ENCODE measurements at regions not wholly inside any gene's neighbourhood (a gene's known extent, or its start where the extent isn't known, plus 50 kb on each side); places are given as distances from the start of the nearest gene placed in this dataset.

GRCh38 chr5:97580746-97581145 is 397.7 kb upstream of the RIOK2 start:
- intact Hi-C loops (cut with DNase I), result no loop called here
- TF ChIP-seq POLR2A (IDR thresholded peaks at IDR 0.05; ENCODE audit: low read depth) (no peak), CTCF (IDR thresholded peaks at IDR 0.05) (no peak), EP300 (IDR thresholded peaks at IDR 0.05) (no peak), POLR2AphosphoS5 (IDR thresholded peaks at IDR 0.05) (no peak)
- Histone ChIP-seq H3K4me3 (no peak overlapping the region), H3K4me1 (peaks cover 0 to 11% (median 5%) of the 10 kb centered on the region in 4 donors), H3K9me3 (no peaks in the 10 kb centered on the region), H3K36me3 (no peaks in the 10 kb centered on the region), H3K27me3 (no peaks in the 10 kb centered on the region), H3K27ac (replicated peaks in 1 of 4) (no peak overlapping the region)
- 91% methylated on average over 2 of the region's 2 CpGs for WGBS
- no peak for DNase-seq (ENCODE audit: extremely low spot score)

GRCh38 chr5:97591781-97592180 is 408.7 kb upstream of the RIOK2 start:
- DNase-seq (ENCODE audit: extremely low spot score), result no peak
- WGBS, result 77% methylated on average over 1 of the region's 1 CpG
- H3K27me3 ChIP-seq, result no peaks in the 10 kb centered on the region
- TF ChIP-seq EP300 (IDR thresholded peaks at IDR 0.05) (no peak), POLR2A (IDR thresholded peaks at IDR 0.05; ENCODE audit: low read depth) (no peak), CTCF (IDR thresholded peaks at IDR 0.05) (no peak), POLR2AphosphoS5 (IDR thresholded peaks at IDR 0.05) (no peak)
- H3K36me3 ChIP-seq, result no peaks in the 10 kb centered on the region
- H3K4me1 ChIP-seq, result no peaks in the 10 kb centered on the region
- intact Hi-C loops (cut with DNase I), result no loop called here
- no peak overlapping the region for H3K4me3 ChIP-seq
- H3K27ac ChIP-seq (replicated peaks in 1 of 4), result no peak overlapping the region
- H3K9me3 ChIP-seq, result peaks cover 0 to 10% (median 4%) of the 10 kb centered on the region in 4 donors

GRCh38 chr5:97600486-97600885 is 417.4 kb upstream of the RIOK2 start:
- Histone ChIP-seq H3K27me3 (no peaks in the 10 kb centered on the region), H3K4me1 (no peaks in the 10 kb centered on the region), H3K4me3 (no peak overlapping the region), H3K9me3 (peaks cover 0 to 46% (median 31%) of the 10 kb centered on the region in 4 donors), H3K27ac (replicated peaks in 1 of 4) (no peak overlapping the region), H3K36me3 (no peaks in the 10 kb centered on the region)
- TF ChIP-seq POLR2A (IDR thresholded peaks at IDR 0.05; ENCODE audit: low read depth), result no peak
- DNase-seq (ENCODE audit: extremely low spot score), result no peak
- intact Hi-C loops (cut with DNase I), result no loop called here

- H3K9me3 ChIP-seq, result peaks cover 0 to 43% (median 28%) of the 10 kb centered on the region in 4 donors
- intact Hi-C loops (cut with DNase I), result no loop called here
- no peak overlapping the region for H3K4me3 ChIP-seq
- no peak overlapping the region for H3K27ac ChIP-seq (replicated peaks in 1 of 4)
- no peaks in the 10 kb centered on the region for H3K4me1 ChIP-seq
- no peaks in the 10 kb centered on the region for H3K36me3 ChIP-seq
- H3K27me3 ChIP-seq, result no peaks in the 10 kb centered on the region
- DNase-seq (ENCODE audit: extremely low spot score), result no peak
- 61% methylated on average over 3 of the region's 3 CpGs for WGBS
- TF ChIP-seq POLR2AphosphoS5 (IDR thresholded peaks at IDR 0.05) (no peak), CTCF (IDR thresholded peaks at IDR 0.05) (no peak), EP300 (IDR thresholded peaks at IDR 0.05) (no peak), POLR2A (IDR thresholded peaks at IDR 0.05; ENCODE audit: low read depth) (no peak)
Observed at GRCh38 chr5:97601651-97602050, 418.6 kb upstream of the RIOK2 start.

- no peak overlapping the region for H3K4me3 ChIP-seq
- no peak for TF ChIP-seq POLR2A (IDR thresholded peaks at IDR 0.05; ENCODE audit: low read depth)
- no peaks in the 10 kb centered on the region for H3K36me3 ChIP-seq
- no peaks in the 10 kb centered on the region for H3K4me1 ChIP-seq
- peaks cover 0 to 6% (median 0%) of the 10 kb centered on the region in 4 donors for H3K9me3 ChIP-seq
- H3K27me3 ChIP-seq, result no peaks in the 10 kb centered on the region
- DNase-seq (ENCODE audit: extremely low spot score), result no peak
- H3K27ac ChIP-seq (replicated peaks in 1 of 4), result no peak overlapping the region
- intact Hi-C loops (cut with DNase I), result no loop called here
Observed at GRCh38 chr5:97606531-97606930, 423.5 kb upstream of the RIOK2 start.

GRCh38 chr5:97608501-97608900 is 425.5 kb upstream of the RIOK2 start:
- DNase-seq (ENCODE audit: extremely low spot score), result no peak
- H3K4me3 ChIP-seq, result no peak overlapping the region

More at GRCh38 chr5:97608501-97608900, 425.5 kb upstream of the RIOK2 start:
- peaks cover 0 to 6% (median 0%) of the 10 kb centered on the region in 4 donors for H3K9me3 ChIP-seq
- H3K36me3 ChIP-seq, result no peaks in the 10 kb centered on the region
- no peak for TF ChIP-seq CTCF (IDR thresholded peaks at IDR 0.05)
- no peak for TF ChIP-seq POLR2AphosphoS5 (IDR thresholded peaks at IDR 0.05)
- TF ChIP-seq EP300 (IDR thresholded peaks at IDR 0.05), result no peak
- TF ChIP-seq POLR2A (IDR thresholded peaks at IDR 0.05; ENCODE audit: low read depth), result no peak
- no peaks in the 10 kb centered on the region for H3K4me1 ChIP-seq
- 79% methylated on average over 4 of the region's 4 CpGs for WGBS
- H3K27me3 ChIP-seq, result no peaks in the 10 kb centered on the region
- intact Hi-C loops (cut with DNase I), result no loop called here
- no peak overlapping the region for H3K27ac ChIP-seq (replicated peaks in 1 of 4)
